Esophagus squamous epithelium (tissue), 4 donors: ENCODE measurements at regions not wholly inside any gene's neighbourhood (a gene's known extent, or its start where the extent isn't known, plus 50 kb on each side); places are given as distances from the start of the nearest gene placed in this dataset.

Source experiments
- POLR2A ChIP-seq, 4 donors: fragments of 450-650 bp; IDR thresholded peaks; one replicate each; pipeline ENCODE4 v1.6.1; 2017; ENCODE audit warnings: antibody characterized with exemption in 4 of 4, mild to moderate bottlenecking in 4 of 4, moderate library complexity in 3 of 4
- TF ChIP-seq, protein P1 (sequence below), 6 experiments: fragments of 450-650 bp in 4 of 6; fragments of 200-600 bp in 2 of 6; sonication (generic) in 2 of 6; IDR thresholded peaks; one replicate each; pipeline ENCODE4 v1.5.1; 2016 to 2019; ENCODE audit warnings: antibody characterized with exemption in 6 of 6, mild to moderate bottlenecking in 4 of 6, moderate library complexity in 4 of 6

DNA sequence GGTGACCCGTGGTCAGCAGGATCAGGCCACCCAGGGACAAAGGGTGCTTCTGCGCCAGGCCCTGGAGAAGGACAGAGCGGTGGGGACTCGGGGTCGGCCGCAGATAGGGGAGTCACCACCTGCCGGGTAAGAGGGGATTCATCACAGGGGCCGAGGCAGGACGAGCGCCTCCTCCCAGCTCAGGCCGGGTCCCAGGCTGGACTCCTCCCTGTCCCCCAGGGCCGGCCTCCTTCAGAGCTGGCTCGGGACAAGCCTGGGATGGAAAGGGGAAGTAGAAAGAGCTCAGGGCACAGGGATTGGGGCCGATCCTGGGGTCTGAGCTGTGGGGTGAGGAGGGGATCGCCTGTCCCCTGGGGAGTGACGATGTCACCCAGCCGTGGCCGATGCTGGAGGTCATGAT, 139.4 kb downstream of the GPCPD1 start:
- TF ChIP-seq POLR2A (IDR thresholded peaks at IDR 0.05) = no peak
- TF ChIP-seq, protein P1, sequence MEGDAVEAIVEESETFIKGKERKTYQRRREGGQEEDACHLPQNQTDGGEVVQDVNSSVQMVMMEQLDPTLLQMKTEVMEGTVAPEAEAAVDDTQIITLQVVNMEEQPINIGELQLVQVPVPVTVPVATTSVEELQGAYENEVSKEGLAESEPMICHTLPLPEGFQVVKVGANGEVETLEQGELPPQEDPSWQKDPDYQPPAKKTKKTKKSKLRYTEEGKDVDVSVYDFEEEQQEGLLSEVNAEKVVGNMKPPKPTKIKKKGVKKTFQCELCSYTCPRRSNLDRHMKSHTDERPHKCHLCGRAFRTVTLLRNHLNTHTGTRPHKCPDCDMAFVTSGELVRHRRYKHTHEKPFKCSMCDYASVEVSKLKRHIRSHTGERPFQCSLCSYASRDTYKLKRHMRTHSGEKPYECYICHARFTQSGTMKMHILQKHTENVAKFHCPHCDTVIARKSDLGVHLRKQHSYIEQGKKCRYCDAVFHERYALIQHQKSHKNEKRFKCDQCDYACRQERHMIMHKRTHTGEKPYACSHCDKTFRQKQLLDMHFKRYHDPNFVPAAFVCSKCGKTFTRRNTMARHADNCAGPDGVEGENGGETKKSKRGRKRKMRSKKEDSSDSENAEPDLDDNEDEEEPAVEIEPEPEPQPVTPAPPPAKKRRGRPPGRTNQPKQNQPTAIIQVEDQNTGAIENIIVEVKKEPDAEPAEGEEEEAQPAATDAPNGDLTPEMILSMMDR (IDR thresholded peaks at IDR 0.05) = no peak
